Activated naive CD8-positive, alpha-beta T cell treated with anti-CD3 and anti-CD28 coated beads for 36 hours (primary cell): ENCODE measurements at regions not wholly inside any gene's neighbourhood (a gene's known extent, or its start where the extent isn't known, plus 50 kb on each side); places are given as distances from the start of the nearest gene placed in this dataset.

Experiments
- DNase-seq: peaks from one replicate; pipeline ENCODE4 v3.0.0; 2021
- H3K27ac Mint-ChIP-seq: one replicate; pipeline ENCODE4 v1.8.0; 2022; ENCODE audit warnings: mild to moderate bottlenecking, moderate library complexity, mixed read lengths
- H3K27me3 Mint-ChIP-seq: one replicate; pipeline ENCODE4 v1.8.0; 2022; ENCODE audit warnings: mild to moderate bottlenecking, mixed read lengths
- H3K36me3 Mint-ChIP-seq: one replicate; pipeline ENCODE4 v1.8.0; 2021; ENCODE audit warnings: mild to moderate bottlenecking, mixed read lengths
- H3K4me1 Mint-ChIP-seq: one replicate; pipeline ENCODE4 v1.8.0; 2021; ENCODE audit warnings: mixed read lengths
- H3K4me3 Mint-ChIP-seq: one replicate; pipeline ENCODE4 v1.8.0; 2022; ENCODE audit warnings: mild to moderate bottlenecking, moderate library complexity, mixed read lengths
- H3K9me3 Mint-ChIP-seq: one replicate; pipeline ENCODE4 v1.8.0; 2022; ENCODE audit warnings: mixed read lengths

DNA sequence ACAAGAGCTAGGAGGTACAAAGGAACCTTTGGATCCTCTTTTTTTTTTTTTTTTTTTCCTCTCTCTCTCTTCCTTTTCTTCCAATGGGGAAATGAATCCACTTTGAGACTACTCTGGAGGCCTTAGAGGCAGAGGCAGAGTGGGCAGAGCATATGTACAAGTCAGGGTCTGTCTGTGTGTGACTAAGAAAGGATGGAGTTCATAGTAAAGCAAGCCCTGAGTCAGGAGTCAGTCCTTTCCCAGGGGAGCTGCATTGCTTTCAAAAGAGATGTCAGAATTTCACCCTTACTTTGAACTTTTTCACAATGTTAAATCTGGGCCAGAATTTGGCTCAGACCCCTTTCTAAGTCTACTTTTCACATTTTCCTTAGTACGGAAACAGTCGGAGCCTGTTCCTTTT lies 792.4 kb upstream of the C9orf72 start:
- no peaks in the 10 kb centered on the region for H3K27me3 Mint-ChIP-seq
- DNase-seq = no peak
- no peak overlapping the region for H3K4me3 Mint-ChIP-seq
- no peaks in the 10 kb centered on the region for H3K36me3 Mint-ChIP-seq
- no peak overlapping the region for H3K27ac Mint-ChIP-seq
- no peaks in the 10 kb centered on the region for H3K9me3 Mint-ChIP-seq
- H3K4me1 Mint-ChIP-seq = no peaks in the 10 kb centered on the region

DNA sequence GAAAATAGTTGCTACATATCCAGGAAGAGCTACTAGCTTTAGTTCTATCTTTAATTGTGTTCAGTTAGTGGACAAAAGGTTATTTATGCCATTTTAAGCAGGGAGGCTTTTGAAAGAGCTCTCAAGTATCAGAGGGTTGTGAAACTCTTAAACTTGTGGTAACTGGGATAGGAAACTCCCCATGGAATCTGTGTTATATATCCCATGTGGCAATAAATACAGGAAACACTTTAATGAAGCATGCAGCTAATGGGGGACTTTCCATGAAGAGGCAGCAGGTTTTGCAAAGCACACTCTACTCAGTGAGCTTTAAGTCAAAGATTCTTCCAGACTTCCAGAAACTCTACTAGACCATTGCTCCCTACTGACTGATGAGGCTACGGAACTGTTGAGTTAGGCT lies 805.0 kb upstream of the C9orf72 start:
- no peaks in the 10 kb centered on the region for H3K36me3 Mint-ChIP-seq
- no peaks in the 10 kb centered on the region for H3K27me3 Mint-ChIP-seq
- no peak for DNase-seq
- no peaks in the 10 kb centered on the region for H3K4me1 Mint-ChIP-seq
- peaks cover 3% of the 10 kb centered on the region for H3K9me3 Mint-ChIP-seq
- no peak overlapping the region for H3K27ac Mint-ChIP-seq
- no peak overlapping the region for H3K4me3 Mint-ChIP-seq

DNA sequence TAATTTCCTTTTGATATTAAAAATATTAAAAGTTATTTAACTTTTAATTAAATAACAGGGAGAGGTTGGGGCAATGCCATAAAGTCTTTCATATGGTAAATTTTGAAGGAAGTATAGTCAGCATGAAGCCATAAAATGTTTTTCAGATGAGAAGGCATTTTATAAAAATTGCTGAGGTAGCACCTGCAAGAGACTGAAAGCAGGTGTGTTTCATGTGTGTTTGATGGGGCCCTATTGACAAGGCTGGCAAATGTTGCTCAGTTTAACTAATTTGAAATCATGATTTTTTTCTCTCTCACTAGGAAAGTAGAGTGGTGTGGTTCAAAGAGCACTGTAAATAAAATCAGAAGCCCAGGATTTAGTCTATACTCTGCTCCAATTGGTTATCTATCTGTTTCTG lies 805.8 kb upstream of the C9orf72 start:
- H3K36me3 Mint-ChIP-seq = no peaks in the 10 kb centered on the region
- H3K27ac Mint-ChIP-seq = no peak overlapping the region
- no peaks in the 10 kb centered on the region for H3K4me1 Mint-ChIP-seq
- peaks cover 3% of the 10 kb centered on the region for H3K9me3 Mint-ChIP-seq
- H3K27me3 Mint-ChIP-seq = no peaks in the 10 kb centered on the region
- no peak for DNase-seq
- no peak overlapping the region for H3K4me3 Mint-ChIP-seq

- no peaks in the 10 kb centered on the region for H3K27me3 Mint-ChIP-seq
- no peaks in the 10 kb centered on the region for H3K36me3 Mint-ChIP-seq
- no peaks in the 10 kb centered on the region for H3K9me3 Mint-ChIP-seq
- H3K27ac Mint-ChIP-seq = no peak overlapping the region
- H3K4me3 Mint-ChIP-seq = no peak overlapping the region
- H3K4me1 Mint-ChIP-seq = no peaks in the 10 kb centered on the region
- no peak for DNase-seq
These were observed 816.1 kb upstream of the C9orf72 start for GRCh38 chr9:28389411-28389810.

GRCh38 chr9:28394774-28395173 lies 821.5 kb upstream of the C9orf72 start:
- DNase-seq = no peak
- Mint-ChIP-seq H3K4me1 (no peaks in the 10 kb centered on the region), H3K9me3 (no peaks in the 10 kb centered on the region), H3K27me3 (no peaks in the 10 kb centered on the region), H3K4me3 (no peak overlapping the region), H3K36me3 (no peaks in the 10 kb centered on the region), H3K27ac (no peak overlapping the region)

- no peak overlapping the region for H3K4me3 Mint-ChIP-seq
- no peak overlapping the region for H3K27ac Mint-ChIP-seq
- no peaks in the 10 kb centered on the region for H3K36me3 Mint-ChIP-seq
- H3K9me3 Mint-ChIP-seq = no peaks in the 10 kb centered on the region
- DNase-seq = no peak
- H3K27me3 Mint-ChIP-seq = no peaks in the 10 kb centered on the region
- no peaks in the 10 kb centered on the region for H3K4me1 Mint-ChIP-seq
These were observed 822.8 kb upstream of the C9orf72 start for GRCh38 chr9:28396058-28396457.

GRCh38 chr9:28407351-28407750 lies 834.1 kb upstream of the C9orf72 start:
- Mint-ChIP-seq H3K9me3 (peaks cover 3% of the 10 kb centered on the region), H3K36me3 (peaks cover 2% of the 10 kb centered on the region), H3K27ac (no peak overlapping the region), H3K4me3 (no peak overlapping the region), H3K27me3 (no peaks in the 10 kb centered on the region), H3K4me1 (no peaks in the 10 kb centered on the region)
- no peak for DNase-seq

- H3K27me3 Mint-ChIP-seq = no peaks in the 10 kb centered on the region
- H3K27ac Mint-ChIP-seq = no peak overlapping the region
- H3K4me3 Mint-ChIP-seq = no peak overlapping the region
- no peak for DNase-seq
- H3K9me3 Mint-ChIP-seq = peaks cover 3% of the 10 kb centered on the region
- H3K36me3 Mint-ChIP-seq = peaks cover 2% of the 10 kb centered on the region
- H3K4me1 Mint-ChIP-seq = no peaks in the 10 kb centered on the region
These were observed 836.6 kb upstream of the C9orf72 start for GRCh38 chr9:28409919-28410318.

DNA sequence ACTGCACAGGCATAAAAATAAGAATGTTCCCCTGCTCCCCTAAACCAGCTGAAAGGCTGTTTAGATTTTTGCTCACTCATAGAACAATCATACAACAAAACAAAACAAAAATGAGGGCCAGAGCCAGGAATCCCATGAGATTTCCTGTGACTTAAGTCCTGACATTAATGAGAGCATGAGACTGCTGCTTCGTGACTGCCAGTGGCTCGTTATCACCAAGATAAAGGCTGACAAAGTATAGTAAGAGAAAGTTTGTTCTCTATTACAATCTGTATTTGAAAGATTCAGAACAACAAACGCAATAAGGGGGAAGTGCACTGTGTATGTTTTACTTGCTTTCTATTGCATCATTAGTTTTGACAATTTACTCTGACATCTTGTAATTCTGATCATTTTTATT lies 837.1 kb upstream of the C9orf72 start:
- Mint-ChIP-seq H3K9me3 (peaks cover 3% of the 10 kb centered on the region), H3K4me1 (no peaks in the 10 kb centered on the region), H3K27me3 (no peaks in the 10 kb centered on the region), H3K36me3 (peaks cover 2% of the 10 kb centered on the region), H3K27ac (no peak overlapping the region), H3K4me3 (no peak overlapping the region)
- no peak for DNase-seq

GRCh38 chr9:28413471-28413870 lies 840.2 kb upstream of the C9orf72 start:
- H3K9me3 Mint-ChIP-seq = peaks cover 1% of the 10 kb centered on the region
- no peaks in the 10 kb centered on the region for H3K4me1 Mint-ChIP-seq
- DNase-seq = no peak
- H3K36me3 Mint-ChIP-seq = no peaks in the 10 kb centered on the region
- no peaks in the 10 kb centered on the region for H3K27me3 Mint-ChIP-seq
- no peak overlapping the region for H3K4me3 Mint-ChIP-seq
- no peak overlapping the region for H3K27ac Mint-ChIP-seq

DNA sequence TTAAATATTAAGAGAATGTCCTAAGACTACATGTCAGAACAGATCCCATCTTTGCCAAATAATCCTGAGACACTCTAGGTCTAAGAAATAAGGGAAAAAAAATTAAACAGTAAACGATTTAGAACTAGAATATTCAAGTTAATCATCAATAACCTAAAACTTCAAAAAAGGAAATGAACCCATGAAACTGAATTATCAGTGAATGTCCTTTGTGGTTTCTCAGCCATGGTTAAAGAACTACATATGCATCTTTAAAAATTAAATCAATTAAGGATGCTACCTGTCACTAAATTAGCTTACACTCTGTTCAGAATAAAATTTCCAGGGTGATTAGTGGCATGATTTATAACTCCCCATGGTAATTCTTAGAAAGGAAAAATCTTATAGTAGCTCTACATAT lies 850.0 kb upstream of the C9orf72 start:
- Mint-ChIP-seq H3K4me1 (no peaks in the 10 kb centered on the region), H3K36me3 (no peaks in the 10 kb centered on the region), H3K4me3 (no peak overlapping the region), H3K27me3 (no peaks in the 10 kb centered on the region), H3K27ac (no peak overlapping the region), H3K9me3 (no peaks in the 10 kb centered on the region)
- DNase-seq = no peak

GRCh38 chr9:28435456-28435855 lies 862.2 kb upstream of the C9orf72 start:
- no peak for DNase-seq
- H3K4me1 Mint-ChIP-seq = no peaks in the 10 kb centered on the region
- H3K27me3 Mint-ChIP-seq = no peaks in the 10 kb centered on the region
- H3K27ac Mint-ChIP-seq = no peak overlapping the region
- no peaks in the 10 kb centered on the region for H3K36me3 Mint-ChIP-seq
- H3K4me3 Mint-ChIP-seq = no peak overlapping the region
- peaks cover 7% of the 10 kb centered on the region for H3K9me3 Mint-ChIP-seq

DNA sequence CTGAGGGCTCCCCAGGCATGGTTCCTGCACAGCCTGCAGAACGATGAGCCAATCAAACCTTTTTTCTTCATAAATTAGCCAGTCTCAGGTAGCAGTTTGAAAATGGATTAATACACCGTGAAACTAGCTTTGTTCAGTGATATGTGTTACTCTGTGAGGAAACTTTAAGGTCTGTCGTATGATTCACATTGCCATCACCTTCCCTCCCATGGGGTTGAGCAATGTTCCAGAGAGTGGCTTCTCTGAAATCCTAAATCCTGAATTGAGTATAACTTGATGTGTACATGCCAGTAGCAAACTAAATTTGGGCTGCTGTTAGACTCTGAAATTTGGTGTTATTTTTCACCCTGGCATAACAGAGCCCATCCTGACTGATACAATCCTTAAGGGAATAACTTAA lies 866.4 kb upstream of the C9orf72 start:
- Mint-ChIP-seq H3K9me3 (peaks cover 8% of the 10 kb centered on the region), H3K4me3 (no peak overlapping the region), H3K4me1 (no peaks in the 10 kb centered on the region), H3K27me3 (no peaks in the 10 kb centered on the region), H3K27ac (no peak overlapping the region), H3K36me3 (no peaks in the 10 kb centered on the region)
- no peak for DNase-seq

GRCh38 chr9:28443461-28443860 lies 870.2 kb upstream of the C9orf72 start:
- Mint-ChIP-seq H3K27ac (no peak overlapping the region), H3K27me3 (no peaks in the 10 kb centered on the region), H3K4me3 (no peak overlapping the region), H3K9me3 (peaks cover 4% of the 10 kb centered on the region), H3K4me1 (no peaks in the 10 kb centered on the region), H3K36me3 (no peaks in the 10 kb centered on the region)
- DNase-seq = no peak

- Mint-ChIP-seq H3K4me1 (no peaks in the 10 kb centered on the region), H3K27me3 (no peaks in the 10 kb centered on the region), H3K4me3 (no peak overlapping the region), H3K27ac (no peak overlapping the region), H3K36me3 (no peaks in the 10 kb centered on the region), H3K9me3 (peaks cover 4% of the 10 kb centered on the region)
- no peak for DNase-seq
These were observed 871.4 kb upstream of the C9orf72 start for GRCh38 chr9:28444637-28445036.

DNA sequence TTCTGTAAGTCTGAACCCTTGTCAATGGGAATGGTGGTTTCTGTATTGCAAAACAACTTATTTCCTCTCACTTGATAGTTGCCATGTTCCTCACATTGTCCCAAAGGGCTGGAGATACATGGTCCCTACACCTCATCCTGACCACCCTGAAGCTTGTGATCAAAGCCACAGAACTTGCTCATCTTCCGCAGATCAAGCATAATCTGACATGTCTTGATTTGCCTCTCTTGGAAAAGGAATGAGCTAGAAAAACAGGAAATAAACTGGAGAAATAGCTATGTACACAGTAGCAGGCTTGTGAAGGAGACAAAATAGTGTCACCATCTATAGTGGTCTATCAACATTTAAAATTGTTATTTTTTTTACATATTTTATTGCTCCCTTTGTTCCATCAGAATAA lies 871.9 kb upstream of the C9orf72 start:
- DNase-seq = no peak

DNA sequence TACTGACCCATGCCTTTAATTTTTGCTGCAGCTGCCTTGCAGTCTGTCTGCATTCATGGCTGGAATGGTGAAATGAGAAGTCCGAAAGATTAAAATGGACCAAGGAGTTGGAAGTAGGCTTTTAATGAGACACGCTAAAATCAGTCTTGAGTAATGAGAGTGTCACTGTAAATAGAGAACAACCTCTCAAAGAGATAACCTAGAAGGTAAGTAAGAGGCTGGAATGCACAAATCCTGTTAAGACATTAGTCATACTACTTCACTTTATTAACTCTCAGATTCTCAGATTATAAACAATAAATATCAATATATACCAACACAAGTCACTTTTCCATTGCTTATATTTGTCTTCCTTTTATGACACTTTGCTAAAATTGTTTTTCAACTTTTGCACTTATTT lies 880.6 kb upstream of the C9orf72 start:
- H3K36me3 Mint-ChIP-seq = no peaks in the 10 kb centered on the region

More for the DNA sequence above, 871.9 kb upstream of the C9orf72 start:
- peaks cover 4% of the 10 kb centered on the region for H3K9me3 Mint-ChIP-seq
- no peaks in the 10 kb centered on the region for H3K36me3 Mint-ChIP-seq
- no peaks in the 10 kb centered on the region for H3K27me3 Mint-ChIP-seq
- H3K27ac Mint-ChIP-seq = no peak overlapping the region
- H3K4me1 Mint-ChIP-seq = no peaks in the 10 kb centered on the region
- no peak overlapping the region for H3K4me3 Mint-ChIP-seq

More for the DNA sequence above, 880.6 kb upstream of the C9orf72 start:
- Mint-ChIP-seq H3K9me3 (no peaks in the 10 kb centered on the region), H3K4me1 (no peaks in the 10 kb centered on the region), H3K4me3 (no peak overlapping the region), H3K27ac (no peak overlapping the region), H3K27me3 (no peaks in the 10 kb centered on the region)
- DNase-seq = no peak
